Glomerular visceral epithelial cell (primary cell): ENCODE measurements at regions not wholly inside any gene's neighbourhood (a gene's known extent, or its start where the extent isn't known, plus 50 kb on each side); places are given as distances from the start of the nearest gene placed in this dataset.
"Not testable (repeated sequence)": the region's sequence is repeated elsewhere in the genome, so short reads cannot be mapped to it uniquely, and the experiment has no call there.

ENCODE experiments used
- DNase-seq: peaks from one replicate; pipeline ENCODE4 v3.0.0-alpha.2; 2016; ENCODE audit errors: extremely low spot score

GRCh38 chr2:116133381-116133942 is 1681.0 kb upstream of the DDX18 start:
- no peak for DNase-seq

GRCh38 chr2:116141891-116142474 is 1672.5 kb upstream of the DDX18 start:
- no peak for DNase-seq

GRCh38 chr2:116142644-116143227 is 1671.8 kb upstream of the DDX18 start:
- no peak for DNase-seq

DNA sequence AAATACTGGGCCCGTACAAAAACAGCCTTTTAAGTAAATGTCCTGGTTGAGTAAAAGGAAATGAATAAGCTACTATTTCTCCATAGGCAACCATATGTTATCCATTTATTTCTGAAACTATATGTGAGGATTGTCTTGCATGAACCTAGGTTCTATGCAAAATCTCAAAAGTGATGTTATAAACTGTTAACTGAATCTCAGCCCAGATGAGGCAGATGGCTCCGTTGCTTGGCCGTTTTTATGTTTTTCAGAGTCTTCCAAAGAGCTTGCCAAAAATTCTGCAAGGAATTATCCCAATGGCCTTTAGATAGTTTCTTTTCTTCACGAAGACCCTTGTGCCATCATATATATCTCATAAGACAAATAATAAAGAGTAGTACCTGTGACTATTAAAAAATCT is 1669.5 kb upstream of the DDX18 start:
- no peak for DNase-seq

DNA sequence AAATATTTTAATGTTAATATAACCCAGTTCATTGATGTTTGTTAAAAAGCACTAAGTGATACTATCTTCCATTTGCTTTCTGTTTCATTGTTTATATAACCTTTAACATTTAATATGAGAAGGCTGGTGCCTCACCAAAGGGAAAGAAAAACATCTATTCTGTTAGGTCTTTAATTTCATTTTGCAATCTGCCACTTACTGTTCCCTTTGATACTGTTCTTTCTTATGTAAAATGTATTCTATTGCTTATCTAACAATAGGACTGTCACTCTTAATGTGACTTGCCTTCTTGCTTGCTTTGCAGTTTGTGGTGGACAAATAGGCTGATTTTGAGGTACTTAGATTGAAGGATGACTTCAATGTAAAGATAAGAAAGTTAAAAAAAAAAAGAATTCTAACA is 1666.1 kb upstream of the DDX18 start:
- DNase-seq: no peak

DNA sequence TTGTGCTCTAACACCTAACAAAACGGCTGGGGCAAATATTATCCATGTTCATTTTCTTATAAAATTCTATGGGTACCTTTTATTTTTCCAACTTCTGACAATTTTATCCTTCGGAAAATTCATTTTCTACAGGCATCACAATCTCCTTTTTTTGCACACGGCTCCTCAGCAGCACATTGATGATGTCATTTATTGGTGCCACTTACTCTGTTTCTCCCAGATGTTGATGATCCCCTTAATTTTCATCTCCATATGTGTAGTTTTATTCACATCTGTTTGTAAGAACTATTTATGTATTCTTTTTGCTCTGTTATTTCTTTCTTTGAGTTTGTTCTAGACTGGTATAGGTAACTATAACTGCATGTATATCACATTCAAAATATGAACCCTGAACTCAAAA is 1660.8 kb upstream of the DDX18 start:
- no peak for DNase-seq

GRCh38 chr2:116160657-116161056 is 1653.8 kb upstream of the DDX18 start:
- no peak for DNase-seq

DNA sequence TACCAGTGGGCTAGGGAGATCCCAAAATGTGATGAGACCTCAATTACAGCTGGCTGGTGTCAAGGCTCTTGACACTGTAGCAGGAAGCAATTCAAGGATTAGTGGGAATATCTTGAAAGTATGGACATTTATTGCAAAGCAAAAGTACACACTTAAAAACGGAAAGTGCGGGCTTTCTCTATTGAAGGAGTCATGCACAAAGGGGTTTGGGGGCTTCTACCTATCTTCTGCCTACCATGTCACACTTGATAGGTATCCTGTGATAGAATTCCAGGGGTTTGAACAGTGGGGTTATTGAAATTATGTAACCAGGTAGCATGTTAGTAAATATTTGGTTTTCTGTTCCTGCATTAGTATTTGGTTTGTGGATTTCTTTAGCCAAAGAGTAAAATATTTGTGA is 1652.1 kb upstream of the DDX18 start:
- no peak for DNase-seq

- DNase-seq: no peak
These were observed 1647.4 kb upstream of the DDX18 start for GRCh38 chr2:116167107-116167506.

GRCh38 chr2:116180072-116180471 is 1634.4 kb upstream of the DDX18 start:
- no peak for DNase-seq

GRCh38 chr2:116190684-116191083 is 1623.8 kb upstream of the DDX18 start:
- not testable (repeated sequence) for DNase-seq

DNA sequence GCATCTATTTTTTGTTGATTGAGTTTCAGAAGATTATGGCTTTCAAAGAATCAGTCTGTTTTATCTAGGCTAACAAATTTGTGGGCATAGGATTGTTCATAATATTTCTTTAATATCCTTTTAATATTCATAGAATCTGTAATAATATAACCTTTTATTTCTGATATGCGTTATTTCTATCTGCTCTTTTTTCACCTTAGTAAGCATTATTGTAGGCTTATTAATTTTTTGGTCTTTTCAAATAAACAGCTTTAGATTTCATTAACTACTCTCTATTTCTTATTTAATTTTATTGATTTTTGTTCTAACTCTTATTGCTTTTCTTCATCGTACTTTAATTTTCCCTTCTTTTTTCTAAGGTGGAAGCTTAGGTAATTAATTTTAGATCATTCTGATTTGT is 1614.4 kb upstream of the DDX18 start:
- no peak for DNase-seq

- no peak for DNase-seq
These were observed 1602.8 kb upstream of the DDX18 start for GRCh38 chr2:116211719-116212118.

GRCh38 chr2:116222793-116223192 is 1591.7 kb upstream of the DDX18 start:
- no peak for DNase-seq

DNA sequence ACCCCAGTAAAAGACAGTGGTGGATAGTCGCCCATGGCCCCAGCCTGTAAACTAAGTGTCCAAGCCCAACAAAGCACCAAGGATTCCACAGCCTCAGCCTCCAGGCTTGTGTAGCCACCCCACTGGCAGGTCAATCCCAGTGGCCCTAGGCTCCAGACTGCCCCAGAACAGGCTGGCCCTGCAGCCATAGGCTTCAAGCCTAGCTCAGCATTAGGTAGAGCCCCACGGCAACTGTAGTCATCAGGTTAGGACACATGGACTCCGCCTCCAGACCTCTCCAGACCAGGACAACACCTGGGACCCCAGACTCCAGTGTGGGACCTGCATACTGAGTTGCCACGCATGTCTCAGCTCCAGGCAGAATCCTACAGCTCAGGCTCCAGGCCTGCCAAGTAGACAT is 1590.6 kb upstream of the DDX18 start:
- DNase-seq: no peak

DNA sequence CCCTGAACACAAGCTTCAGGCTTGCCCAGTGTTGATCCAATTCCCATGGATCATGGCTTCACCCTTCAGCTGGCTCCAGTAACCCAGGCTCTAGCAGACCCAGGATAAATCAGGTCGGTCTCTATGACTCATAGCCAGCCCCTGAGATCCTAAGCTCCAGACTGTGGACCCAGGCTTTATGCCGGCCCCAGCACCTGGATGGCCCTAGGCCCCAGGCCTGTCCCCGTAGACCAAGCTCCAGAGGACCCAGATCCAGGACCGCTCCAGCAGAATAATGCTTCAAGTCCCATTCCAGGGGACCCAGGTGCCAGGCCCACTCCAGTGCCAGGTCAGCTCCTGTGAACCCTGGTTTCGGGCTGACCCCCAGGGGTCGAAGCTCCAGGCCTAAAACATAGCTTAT is 1589.9 kb upstream of the DDX18 start:
- DNase-seq: no peak

DNA sequence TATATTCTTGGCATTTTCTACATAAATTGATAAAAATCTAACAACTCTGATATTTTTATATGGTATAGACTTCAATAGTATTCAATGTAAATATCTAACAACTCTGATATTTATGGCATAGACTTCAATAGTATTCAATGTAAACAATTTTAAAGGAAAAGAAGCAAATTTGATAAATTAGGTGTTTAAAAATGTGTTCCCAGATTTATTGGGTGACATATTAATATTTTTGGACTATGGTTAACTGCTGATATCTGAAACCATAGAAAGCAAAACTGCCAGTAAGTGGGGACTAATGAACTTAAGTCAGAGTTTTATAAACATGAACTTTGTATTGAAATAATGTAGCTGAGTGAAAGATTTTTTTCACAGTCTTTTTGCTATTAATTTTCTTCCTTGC is 1576.0 kb upstream of the DDX18 start:
- no peak for DNase-seq

- no peak for DNase-seq
These were observed 1564.1 kb upstream of the DDX18 start for GRCh38 chr2:116250376-116250775.

DNA sequence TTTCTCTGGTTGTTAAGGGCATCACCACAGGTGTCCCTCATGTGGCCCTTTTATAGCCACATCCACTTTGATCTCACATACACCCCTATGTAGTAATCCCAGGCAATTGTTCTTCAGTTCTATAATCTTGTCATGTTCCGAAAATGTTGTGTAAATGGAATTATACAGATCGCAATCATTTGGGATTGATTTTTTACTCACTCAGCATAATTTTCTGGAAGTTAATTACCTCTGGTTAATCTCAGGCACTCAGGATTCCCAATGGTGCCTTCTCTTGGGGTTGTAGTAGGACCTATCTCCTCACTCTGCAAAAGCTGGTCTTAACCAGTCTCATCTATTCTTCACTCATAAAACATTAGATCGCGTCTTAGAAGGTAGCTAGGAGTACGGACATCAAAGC is 1549.6 kb upstream of the DDX18 start:
- DNase-seq: no peak

GRCh38 chr2:116269040-116269439 is 1545.5 kb upstream of the DDX18 start:
- no peak for DNase-seq

DNA sequence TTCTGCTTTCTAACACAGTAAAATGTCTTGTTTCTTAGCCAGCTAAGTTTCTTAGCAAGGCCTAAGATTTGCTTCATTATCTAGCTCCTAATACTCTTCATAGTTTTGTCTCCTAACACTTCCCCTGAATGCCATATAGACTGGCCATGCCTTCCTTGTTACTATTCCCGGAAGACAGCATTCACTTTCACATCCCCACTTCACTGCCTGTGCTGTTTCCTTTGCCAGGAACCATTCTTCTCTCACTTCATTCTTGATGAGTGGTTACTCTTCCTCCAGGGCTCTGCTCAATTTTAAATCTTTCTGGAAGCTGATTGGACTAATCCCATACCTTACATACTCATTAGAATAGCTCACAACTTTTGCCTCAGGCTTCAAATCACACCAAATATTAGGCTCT is 1510.2 kb upstream of the DDX18 start:
- DNase-seq: no peak

GRCh38 chr2:116317111-116317510 is 1497.4 kb upstream of the DDX18 start:
- no peak for DNase-seq

DNA sequence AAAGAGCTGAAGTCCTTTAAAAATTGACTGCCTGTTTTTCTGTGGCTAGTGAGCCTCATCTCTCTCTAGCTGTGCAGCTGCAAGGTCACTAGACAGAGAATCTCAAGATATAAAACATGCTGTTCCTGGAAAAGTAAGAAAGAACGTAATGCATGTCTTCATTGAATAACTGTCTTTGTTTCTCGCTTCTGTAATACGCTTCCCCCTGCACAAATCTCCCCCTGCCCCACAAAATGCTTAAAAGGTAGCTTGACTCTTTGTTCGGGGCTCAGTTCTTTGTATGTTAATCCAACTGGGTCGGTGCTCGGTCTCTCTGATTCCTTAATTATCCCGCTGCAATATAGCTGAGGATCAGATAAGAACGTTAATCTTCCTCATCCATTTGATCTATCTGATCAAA is 1495.9 kb upstream of the DDX18 start:
- not testable (repeated sequence) for DNase-seq

DNA sequence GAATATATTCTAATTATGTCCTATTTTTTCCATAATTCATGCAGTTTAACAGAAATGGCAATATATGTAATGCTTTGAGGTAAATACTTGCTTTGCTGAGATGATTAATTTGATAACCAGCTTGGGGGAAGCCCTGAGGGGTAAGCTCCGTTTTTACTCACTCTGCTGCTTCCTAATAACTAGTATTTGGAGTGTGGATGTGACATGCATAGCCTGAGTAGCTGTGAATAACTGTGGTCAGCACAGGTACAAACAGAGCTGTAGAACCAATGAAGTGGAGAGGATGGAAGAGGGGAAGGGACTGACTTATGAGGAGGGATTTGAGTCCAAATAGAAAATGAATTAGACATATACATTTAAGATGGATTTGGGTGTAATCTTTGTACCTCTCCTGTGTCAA is 1495.5 kb upstream of the DDX18 start:
- no peak for DNase-seq
